22Rv1 (cell line): ENCODE measurements at regions not wholly inside any gene's neighbourhood (a gene's known extent, or its start where the extent isn't known, plus 50 kb on each side); places are given as distances from the start of the nearest gene placed in this dataset.
"Not testable (repeated sequence)": the region's sequence is repeated elsewhere in the genome, so short reads cannot be mapped to it uniquely, and the experiment has no call there.

ENCODE experiments used
- H3K27ac ChIP-seq: fragments of 450-650 bp; 2 replicates; pipeline ENCODE4 v1.5.1; 2017
- ZFX ChIP-seq: fragments of 450-650 bp; IDR thresholded peaks from 2 replicates; pipeline ENCODE4 v1.6.1; 2017; ENCODE audit warnings: antibody characterized with exemption, borderline replicate concordance
- TF ChIP-seq, protein P1 (sequence below): fragments of 450-650 bp; IDR thresholded peaks from 2 replicates; pipeline ENCODE4 v1.5.1; 2017; ENCODE audit warnings: mild to moderate bottlenecking

DNA sequence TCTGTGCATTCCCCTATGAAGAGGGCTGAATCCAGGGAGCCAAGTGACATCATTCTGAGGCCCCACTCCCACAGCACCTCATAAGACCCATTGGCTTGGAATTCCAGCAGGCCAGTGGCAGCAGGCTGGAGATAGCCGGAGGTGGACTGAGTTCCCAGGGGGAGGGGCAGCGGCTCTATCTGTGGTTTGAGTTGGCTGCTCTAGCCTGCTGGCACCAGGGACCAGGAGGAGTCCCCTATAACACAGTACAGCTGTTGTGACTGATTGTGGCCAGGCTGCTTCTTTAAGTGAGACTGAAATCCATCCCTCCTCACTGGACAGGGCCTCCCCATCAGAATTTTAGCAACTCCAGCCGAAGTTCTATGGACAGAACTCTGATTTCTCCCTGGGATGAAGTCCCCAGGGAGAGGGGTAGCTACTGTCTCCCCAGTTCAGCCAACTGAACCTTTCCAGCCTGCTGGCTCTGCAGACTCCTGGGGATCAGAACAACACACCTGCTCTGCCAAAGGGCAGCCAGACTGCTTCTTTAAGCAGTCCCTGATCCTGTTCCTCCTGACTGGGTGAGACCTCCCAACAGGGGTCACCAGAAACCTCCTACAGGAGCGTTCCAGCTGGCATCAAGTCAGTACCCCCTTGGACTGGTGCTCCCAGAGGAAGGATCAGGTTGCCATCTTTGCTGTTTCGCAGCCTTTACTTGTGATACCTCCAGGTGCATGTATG lies 4214.8 kb upstream of the OR11H1 start:
- not testable (repeated sequence) for H3K27ac ChIP-seq

DNA sequence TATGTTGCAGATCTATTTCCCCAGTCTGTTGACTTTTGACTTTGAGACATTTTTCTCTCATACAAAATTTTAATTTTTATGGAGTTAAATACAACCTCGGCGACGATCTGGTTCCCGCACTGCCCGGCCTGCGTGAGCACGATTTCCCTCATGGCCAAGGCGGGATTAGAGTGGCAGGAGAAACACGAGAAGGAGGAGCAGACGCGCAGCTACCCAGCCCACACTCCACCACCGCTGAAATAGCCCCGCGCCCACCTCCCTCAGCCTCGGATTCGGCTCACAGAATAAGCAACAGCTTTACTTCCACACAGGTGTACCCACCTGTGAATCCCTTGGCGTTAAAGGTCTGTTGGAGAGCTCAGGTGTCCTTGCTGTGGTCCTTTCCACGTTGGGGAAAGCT lies 4209.4 kb upstream of the OR11H1 start:
- not testable (repeated sequence) for H3K27ac ChIP-seq

DNA sequence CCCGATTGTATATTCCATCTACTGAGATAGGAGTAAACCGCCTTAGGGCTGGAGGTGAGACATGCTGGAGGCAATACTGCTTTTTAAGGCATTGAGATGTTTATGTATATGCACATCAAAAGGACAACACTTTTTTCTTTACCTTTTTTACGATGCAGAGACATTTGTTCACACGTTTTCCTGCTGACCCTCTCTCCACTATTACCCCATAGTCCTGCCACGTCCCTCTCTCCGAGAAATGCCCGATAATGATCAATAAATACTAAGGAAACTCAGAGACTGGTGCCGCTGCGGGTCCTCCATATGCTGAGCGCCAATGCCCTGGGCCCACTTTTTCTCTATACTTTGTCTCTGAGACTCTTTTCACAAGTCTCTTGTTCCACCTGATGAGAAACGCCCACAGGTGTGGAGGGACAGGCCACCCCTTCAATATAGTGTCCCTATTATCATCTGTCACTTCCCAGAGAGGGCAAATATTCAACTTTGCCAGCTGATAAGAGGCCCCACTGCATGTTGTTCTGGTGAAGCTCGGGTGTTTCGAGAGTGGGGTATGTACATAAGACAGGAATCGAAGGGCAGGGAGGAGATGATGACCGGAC lies 4203.5 kb upstream of the OR11H1 start:
- not testable (repeated sequence) for H3K27ac ChIP-seq

DNA sequence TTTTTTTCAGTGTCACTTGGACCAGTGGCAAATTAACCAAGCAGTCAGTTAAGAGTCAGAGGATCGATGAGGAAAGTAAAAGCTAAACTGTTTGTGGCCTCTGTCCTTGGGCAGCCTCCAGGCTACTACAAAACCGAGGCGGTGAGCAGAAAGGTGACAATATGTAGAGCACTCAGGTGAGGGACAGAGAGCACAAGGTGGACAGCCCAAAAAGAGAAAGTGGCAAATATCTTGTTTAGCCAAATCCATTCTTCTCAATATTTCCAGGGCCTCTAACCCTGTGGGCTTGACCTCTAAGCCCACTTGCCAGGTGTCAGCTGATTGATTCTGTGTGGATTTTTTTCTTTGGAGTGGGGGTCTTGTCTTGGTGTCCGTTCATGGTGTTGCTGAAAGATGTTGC lies 4202.2 kb upstream of the OR11H1 start:
- H3K27ac ChIP-seq, result no peak overlapping the region
- no peak for TF ChIP-seq ZFX
- TF ChIP-seq, protein P1, sequence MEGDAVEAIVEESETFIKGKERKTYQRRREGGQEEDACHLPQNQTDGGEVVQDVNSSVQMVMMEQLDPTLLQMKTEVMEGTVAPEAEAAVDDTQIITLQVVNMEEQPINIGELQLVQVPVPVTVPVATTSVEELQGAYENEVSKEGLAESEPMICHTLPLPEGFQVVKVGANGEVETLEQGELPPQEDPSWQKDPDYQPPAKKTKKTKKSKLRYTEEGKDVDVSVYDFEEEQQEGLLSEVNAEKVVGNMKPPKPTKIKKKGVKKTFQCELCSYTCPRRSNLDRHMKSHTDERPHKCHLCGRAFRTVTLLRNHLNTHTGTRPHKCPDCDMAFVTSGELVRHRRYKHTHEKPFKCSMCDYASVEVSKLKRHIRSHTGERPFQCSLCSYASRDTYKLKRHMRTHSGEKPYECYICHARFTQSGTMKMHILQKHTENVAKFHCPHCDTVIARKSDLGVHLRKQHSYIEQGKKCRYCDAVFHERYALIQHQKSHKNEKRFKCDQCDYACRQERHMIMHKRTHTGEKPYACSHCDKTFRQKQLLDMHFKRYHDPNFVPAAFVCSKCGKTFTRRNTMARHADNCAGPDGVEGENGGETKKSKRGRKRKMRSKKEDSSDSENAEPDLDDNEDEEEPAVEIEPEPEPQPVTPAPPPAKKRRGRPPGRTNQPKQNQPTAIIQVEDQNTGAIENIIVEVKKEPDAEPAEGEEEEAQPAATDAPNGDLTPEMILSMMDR, result no peak

DNA sequence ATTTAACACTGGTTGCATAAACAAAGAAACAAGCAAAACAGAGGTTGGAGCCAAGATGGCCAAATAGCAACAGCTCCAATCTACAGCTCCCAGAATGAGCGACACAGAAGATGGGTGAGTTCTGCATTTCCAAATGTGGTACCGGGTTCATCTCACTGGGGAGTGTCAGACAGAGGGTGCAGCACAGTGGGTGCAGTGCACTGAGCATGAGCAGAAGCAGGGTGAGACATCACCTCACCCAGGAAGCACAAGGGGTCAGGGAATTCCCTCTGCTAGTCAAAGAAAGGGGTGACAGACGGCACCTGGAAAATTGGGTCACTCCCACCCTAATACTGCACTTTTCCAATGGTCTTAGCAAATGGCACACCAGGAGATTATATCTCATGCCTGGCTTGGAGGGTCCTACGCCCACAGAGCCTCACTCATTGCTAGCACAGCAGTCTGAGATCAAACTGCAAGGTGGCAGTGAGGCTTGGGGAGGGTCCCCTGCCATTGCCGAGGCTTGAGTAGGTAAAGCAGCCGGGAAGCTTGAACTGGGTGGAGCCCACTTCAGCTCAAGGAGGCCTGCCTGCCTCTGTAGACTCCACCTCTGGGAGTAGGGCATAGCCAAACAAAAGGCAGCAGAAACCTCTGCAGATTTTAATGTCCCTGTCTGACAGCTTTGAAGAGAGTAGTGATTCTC lies 4186.5 kb upstream of the OR11H1 start:
- not testable (repeated sequence) for H3K27ac ChIP-seq

DNA sequence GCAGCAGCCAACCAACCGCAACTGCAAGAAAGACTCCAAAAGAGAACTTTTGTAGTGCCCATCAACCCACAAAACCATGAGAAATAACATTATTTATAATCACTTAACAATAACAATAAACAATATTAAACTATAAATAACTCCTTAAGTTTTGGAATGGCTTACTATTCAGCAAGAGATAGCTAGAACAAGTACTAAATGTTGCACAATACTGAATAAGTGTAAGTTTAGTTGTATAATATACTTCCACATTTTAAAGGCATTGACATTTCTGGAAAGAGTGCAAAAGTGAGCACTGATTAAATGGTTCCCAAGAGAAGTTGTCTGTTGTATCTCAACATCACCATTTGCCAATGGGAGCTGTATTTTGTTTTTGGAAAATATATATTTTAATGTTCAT lies 4176.8 kb upstream of the OR11H1 start:
- not testable (repeated sequence) for H3K27ac ChIP-seq

DNA sequence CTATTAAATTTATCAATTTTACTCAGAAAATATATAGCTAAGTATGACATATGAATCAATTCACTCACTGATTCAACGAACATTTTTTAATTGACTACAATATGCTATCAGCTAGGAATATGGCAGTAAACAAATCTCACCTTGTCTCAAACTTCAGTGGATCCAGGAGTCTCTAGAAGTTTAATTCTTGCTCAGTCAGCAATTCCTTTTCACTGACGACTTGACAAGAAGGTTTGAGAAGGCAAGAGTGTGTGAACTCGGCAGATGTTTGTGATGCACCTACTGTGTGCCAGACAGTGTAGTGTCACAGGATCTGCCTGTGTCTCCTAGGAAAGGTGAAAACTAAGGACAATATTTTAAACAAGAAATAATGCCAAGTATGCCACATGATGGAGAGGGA lies 4175.7 kb upstream of the OR11H1 start:
- H3K27ac ChIP-seq, result not testable (repeated sequence)

DNA sequence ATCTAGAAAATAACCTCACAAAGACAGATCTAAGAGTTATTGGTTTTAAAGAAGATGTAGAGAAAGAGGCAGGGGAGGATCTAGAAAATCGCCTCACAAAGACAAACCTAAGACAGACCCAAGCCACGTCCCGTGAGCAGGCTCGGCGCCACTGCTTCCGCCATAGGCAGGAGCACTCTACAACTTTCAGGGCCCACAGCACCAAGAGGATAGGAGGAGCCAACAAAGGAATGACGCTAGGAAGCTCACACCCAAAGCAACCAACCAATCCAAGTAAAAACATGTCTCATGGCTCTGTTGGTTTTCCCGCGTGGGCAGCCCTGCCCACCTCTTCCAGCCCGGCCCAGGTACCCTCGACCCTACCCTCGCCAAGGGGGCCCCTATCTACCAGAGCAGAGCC lies 4167.4 kb upstream of the OR11H1 start:
- TF ChIP-seq ZFX, result no peak
- TF ChIP-seq, protein P1, result no peak
- H3K27ac ChIP-seq, result no peak overlapping the region

DNA sequence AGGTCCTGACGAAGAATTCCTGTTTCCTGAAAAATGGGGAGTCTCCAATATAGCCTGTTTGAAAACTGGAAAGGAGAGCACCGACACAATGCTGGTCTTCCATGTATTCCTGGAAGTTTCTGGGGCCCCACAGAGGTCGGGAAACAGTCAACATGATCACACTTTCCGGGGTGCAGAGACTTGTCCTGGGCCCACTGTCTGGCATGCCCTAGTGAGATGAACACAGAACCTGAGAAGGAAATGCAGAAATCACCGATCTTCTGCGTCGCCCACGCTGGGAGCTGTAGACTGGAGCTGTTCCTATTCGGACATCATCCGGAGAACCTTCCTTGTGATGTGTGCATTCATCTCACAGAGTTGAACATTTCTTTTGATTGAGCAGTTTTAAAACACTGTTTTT lies 4166.5 kb upstream of the OR11H1 start:
- not testable (repeated sequence) for H3K27ac ChIP-seq

DNA sequence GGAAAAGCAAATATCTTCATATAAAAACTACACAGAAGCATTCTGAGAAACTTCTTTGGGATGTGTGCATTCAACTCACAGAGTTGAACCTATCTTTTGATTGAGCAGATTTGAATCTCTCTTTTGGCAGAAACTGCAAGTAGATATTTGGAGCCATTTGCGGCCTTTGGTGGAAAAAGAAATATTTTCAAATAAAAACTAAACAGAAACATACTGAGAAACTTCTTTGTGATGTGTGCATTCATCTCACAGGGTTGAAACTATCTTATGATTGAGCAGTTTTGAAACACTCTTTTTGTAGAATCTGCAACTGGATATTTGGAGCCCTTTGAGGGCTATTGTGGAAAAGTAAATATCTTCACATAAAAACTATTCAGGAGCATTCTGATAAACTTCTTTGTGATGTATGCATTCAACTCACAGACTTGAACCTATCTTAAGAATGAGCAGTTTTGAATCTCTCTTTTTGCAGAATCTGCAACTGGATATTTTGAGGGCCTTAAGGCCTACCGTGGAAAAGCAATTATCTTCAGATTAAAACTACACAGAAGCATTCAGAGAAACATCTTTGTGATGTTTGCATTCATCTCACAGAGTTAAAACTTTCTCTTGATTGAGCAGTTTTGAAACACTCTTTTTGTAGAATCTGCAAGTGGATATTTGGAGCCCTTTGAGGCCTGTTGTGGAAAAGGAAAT lies 4158.2 kb upstream of the OR11H1 start:
- not testable (repeated sequence) for H3K27ac ChIP-seq

DNA sequence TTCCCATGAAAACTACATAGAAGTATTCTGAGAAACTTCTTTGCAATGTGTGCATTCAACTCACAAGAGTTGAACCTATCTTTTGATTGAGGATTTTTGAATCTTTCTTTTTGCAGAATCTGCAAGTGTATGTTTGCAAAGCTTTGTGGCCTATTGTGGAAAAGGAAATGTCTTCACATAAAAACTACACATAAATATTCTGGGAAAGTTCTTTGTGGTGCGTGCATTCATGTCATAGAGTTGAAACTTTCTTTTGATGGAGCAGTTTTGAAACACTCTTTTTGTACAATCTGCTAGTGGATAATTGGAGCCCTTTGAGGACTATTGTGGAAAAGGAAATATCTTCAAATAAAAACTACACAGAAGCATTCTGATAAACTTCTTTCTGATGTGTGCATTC lies 4157.7 kb upstream of the OR11H1 start:
- not testable (repeated sequence) for H3K27ac ChIP-seq
